SK-N-SH treated with all-trans-retinoic acid at 6 μM for 48 hours (cell line): ENCODE measurements at regions not wholly inside any gene's neighbourhood (a gene's known extent, or its start where the extent isn't known, plus 50 kb on each side); places are given as distances from the start of the nearest gene placed in this dataset.

Source experiments
- ATAC-seq: fragments of 200-7000 bp; cut with Tn5 transposase; 3 replicates; pipeline ENCODE4 v1.9.1; 2020; ENCODE audit warnings: mild to moderate bottlenecking, moderate library complexity
- ARNTL ChIP-seq: fragments of 450-650 bp; formaldehyde crosslinking; IDR thresholded peaks from 2 replicates; pipeline ENCODE4 v1.5.0; 2020; ENCODE audit warnings: low read depth, mild to moderate bottlenecking, moderate library complexity, borderline replicate concordance
- BACH2 ChIP-seq: fragments of 250-450 bp; sonication (Bioruptor Pico); IDR thresholded peaks from 2 replicates; pipeline ENCODE4 v1.9.0; 2021; ENCODE audit warnings: mild to moderate bottlenecking, borderline replicate concordance
- CSDC2 ChIP-seq: fragments of 250-450 bp; sonication (Bioruptor Pico); IDR thresholded peaks from 2 replicates; pipeline ENCODE4 v1.5.0; 2020; ENCODE audit warnings: mild to moderate bottlenecking, moderate library complexity
- CSRNP3 ChIP-seq: fragments of 250-450 bp; sonication (Bioruptor Pico); IDR thresholded peaks from 2 replicates; pipeline ENCODE4 v1.5.1; 2021; ENCODE audit warnings: mild to moderate bottlenecking, moderate library complexity
- ESRRG ChIP-seq: fragments of 250-450 bp; sonication (Bioruptor Pico); IDR thresholded peaks from 2 replicates; pipeline ENCODE4 v1.6.1; 2021; ENCODE audit warnings: mild to moderate bottlenecking
- OSR1 ChIP-seq: fragments of 250-450 bp; sonication (Bioruptor Pico); IDR thresholded peaks from 2 replicates; pipeline ENCODE4 v1.8.0; 2022; ENCODE audit warnings: moderate library complexity, mild to moderate bottlenecking, inconsistent platforms
- POU6F1 ChIP-seq: fragments of 250-450 bp; sonication (Bioruptor Pico); IDR thresholded peaks from 2 replicates; pipeline ENCODE4 v1.8.0; 2021; ENCODE audit warnings: low read depth, mild to moderate bottlenecking, moderate library complexity, borderline replicate concordance
- PPARA ChIP-seq: fragments of 250-450 bp; sonication (Bioruptor Pico); IDR thresholded peaks from 2 replicates; pipeline ENCODE4 v1.5.0; 2020; ENCODE audit warnings: mild to moderate bottlenecking, borderline replicate concordance
- RARB ChIP-seq: fragments of 250-450 bp; sonication (Bioruptor Pico); IDR thresholded peaks from 2 replicates; pipeline ENCODE4 v1.8.0; 2021; ENCODE audit warnings: mild to moderate bottlenecking, moderate library complexity
- SNAI2 ChIP-seq: fragments of 250-450 bp; sonication (Bioruptor Pico); IDR thresholded peaks from 2 replicates; pipeline ENCODE4 v1.5.0; 2020; ENCODE audit warnings: mild to moderate bottlenecking, moderate library complexity
- TCF4 ChIP-seq: fragments of 250-450 bp; sonication (Bioruptor Pico); IDR thresholded peaks from 2 replicates; pipeline ENCODE4 v1.8.0; 2021; ENCODE audit warnings: mild to moderate bottlenecking, moderate library complexity, borderline replicate concordance
- TOX ChIP-seq: fragments of 250-450 bp; sonication (Bioruptor Pico); IDR thresholded peaks from 2 replicates; pipeline ENCODE4 v1.8.0; 2021; ENCODE audit warnings: mild to moderate bottlenecking, moderate library complexity, borderline replicate concordance
- TSHZ2 ChIP-seq: fragments of 250-450 bp; sonication (Bioruptor Pico); IDR thresholded peaks from 2 replicates; pipeline ENCODE4 v1.5.0; 2020; ENCODE audit warnings: mild to moderate bottlenecking, moderate library complexity
- ZC3H10 ChIP-seq: fragments of 250-450 bp; sonication (Bioruptor Pico); IDR thresholded peaks from 2 replicates; pipeline ENCODE4 v1.5.1; 2021; ENCODE audit warnings: mild to moderate bottlenecking, moderate library complexity
- ZFP3 ChIP-seq: fragments of 250-450 bp; sonication (Bioruptor Pico); IDR thresholded peaks from 2 replicates; pipeline ENCODE4 v1.5.0; 2020; ENCODE audit warnings: mild to moderate bottlenecking, moderate library complexity
- ZFP30 ChIP-seq: fragments of 450-650 bp; formaldehyde crosslinking; IDR thresholded peaks from 2 replicates; pipeline ENCODE4 v1.5.0; 2022; ENCODE audit warnings: mild to moderate bottlenecking, moderate library complexity
- ZNF565 ChIP-seq: fragments of 450-650 bp; formaldehyde crosslinking; conservative IDR thresholded peaks from 2 replicates; pipeline ENCODE4 v1.5.0; 2020; ENCODE audit warnings: low read depth, mild to moderate bottlenecking, moderate library complexity
- ZNF70 ChIP-seq: fragments of 450-650 bp; formaldehyde crosslinking; IDR thresholded peaks from 2 replicates; pipeline ENCODE4 v1.5.0; 2020; ENCODE audit warnings: mild to moderate bottlenecking, moderate library complexity
- ZNF8 ChIP-seq: fragments of 450-650 bp; formaldehyde crosslinking; IDR thresholded peaks from 2 replicates; pipeline ENCODE4 v1.5.0; 2020; ENCODE audit warnings: mild to moderate bottlenecking, moderate library complexity
- TF ChIP-seq, protein P1 (sequence below): fragments of 250-450 bp; sonication (Bioruptor Pico); IDR thresholded peaks from 2 replicates; pipeline ENCODE4 v1.5.1; 2020; ENCODE audit warnings: low read depth, mild to moderate bottlenecking, moderate library complexity

- ATAC-seq, result no peak
- no peak for TF ChIP-seq ESRRG (CRISPR knock-in tag)
- TF ChIP-seq CSDC2 (CRISPR knock-in tag), result no peak
- no peak for TF ChIP-seq PPARA (CRISPR knock-in tag)
- TF ChIP-seq ZC3H10 (CRISPR knock-in tag), result no peak
- no peak for TF ChIP-seq BACH2
- no peak for TF ChIP-seq RARB (CRISPR knock-in tag)
- TF ChIP-seq, all 23 proteins: peak for 0
Observed at GRCh38 chr20:6212903-6213302, 90.1 kb upstream of the FERMT1 start.

DNA sequence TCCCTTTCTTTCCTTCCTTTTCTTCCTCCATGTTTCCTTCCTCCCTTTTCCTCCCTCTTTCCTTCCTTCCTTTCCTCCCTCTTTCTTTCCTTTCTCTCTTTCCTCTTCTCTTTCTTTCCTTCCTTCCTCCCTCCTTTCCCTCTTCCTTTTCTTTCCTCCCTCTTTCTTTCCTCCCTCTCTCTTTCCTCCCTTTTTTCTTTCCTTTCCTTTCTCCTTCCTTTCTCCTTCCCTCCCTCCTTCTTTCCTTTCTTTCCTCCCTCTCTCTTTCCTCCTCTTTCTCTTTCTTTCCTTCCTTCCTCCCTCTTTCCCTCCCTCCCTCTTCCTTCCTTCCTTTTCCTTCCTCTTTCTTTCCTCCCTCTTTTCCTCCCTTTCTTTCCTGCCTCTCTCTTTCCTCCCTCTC lies 86.3 kb upstream of the FERMT1 start:
- ATAC-seq, result no peak
- no peak for TF ChIP-seq BACH2
- TF ChIP-seq ZNF8 (CRISPR knock-in tag), result no peak
- no peak for TF ChIP-seq POU6F1
- no peak for TF ChIP-seq TSHZ2 (CRISPR knock-in tag)
- TF ChIP-seq PPARA (CRISPR knock-in tag), result no peak
- TF ChIP-seq ESRRG (CRISPR knock-in tag), result no peak
- TF ChIP-seq RARB (CRISPR knock-in tag), result no peak
- no peak for TF ChIP-seq CSRNP3 (CRISPR knock-in tag)
- TF ChIP-seq CSDC2 (CRISPR knock-in tag), result no peak
- TF ChIP-seq, protein P1, sequence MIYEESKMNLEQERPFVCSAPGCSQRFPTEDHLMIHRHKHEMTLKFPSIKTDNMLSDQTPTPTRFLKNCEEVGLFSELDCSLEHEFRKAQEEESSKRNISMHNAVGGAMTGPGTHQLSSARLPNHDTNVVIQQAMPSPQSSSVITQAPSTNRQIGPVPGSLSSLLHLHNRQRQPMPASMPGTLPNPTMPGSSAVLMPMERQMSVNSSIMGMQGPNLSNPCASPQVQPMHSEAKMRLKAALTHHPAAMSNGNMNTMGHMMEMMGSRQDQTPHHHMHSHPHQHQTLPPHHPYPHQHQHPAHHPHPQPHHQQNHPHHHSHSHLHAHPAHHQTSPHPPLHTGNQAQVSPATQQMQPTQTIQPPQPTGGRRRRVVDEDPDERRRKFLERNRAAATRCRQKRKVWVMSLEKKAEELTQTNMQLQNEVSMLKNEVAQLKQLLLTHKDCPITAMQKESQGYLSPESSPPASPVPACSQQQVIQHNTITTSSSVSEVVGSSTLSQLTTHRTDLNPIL (CRISPR knock-in tag), result no peak
- TF ChIP-seq ZNF565 (CRISPR knock-in tag), result no peak
- no peak for TF ChIP-seq ZC3H10 (CRISPR knock-in tag)
- no peak for TF ChIP-seq ZFP30 (CRISPR knock-in tag)
- no peak for TF ChIP-seq TCF4 (CRISPR knock-in tag)
- TF ChIP-seq ARNTL (CRISPR knock-in tag), result no peak
- no peak for TF ChIP-seq SNAI2 (CRISPR knock-in tag)
- no peak for TF ChIP-seq OSR1 (CRISPR knock-in tag)
- TF ChIP-seq TOX, result no peak
- TF ChIP-seq ZFP3 (CRISPR knock-in tag), result no peak
- TF ChIP-seq ZNF70 (CRISPR knock-in tag), result no peak

DNA sequence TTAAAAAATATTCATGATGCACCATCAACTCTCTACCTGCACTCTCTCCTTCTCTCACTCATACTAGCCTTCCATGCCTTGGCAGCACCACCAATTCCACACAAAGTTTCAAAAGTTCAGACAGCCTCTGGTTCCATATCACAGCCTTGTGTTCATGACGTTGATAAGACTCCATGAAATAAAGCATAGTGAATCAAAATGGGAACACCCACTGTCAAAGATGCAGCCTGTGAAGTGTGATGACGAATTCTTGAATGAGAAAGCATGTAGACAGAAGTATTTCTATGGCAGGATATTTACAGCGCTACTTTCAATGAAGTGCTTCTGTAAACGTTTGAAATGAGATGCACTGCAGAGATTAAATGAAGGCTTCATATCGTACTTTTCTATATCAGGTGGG lies 77.3 kb upstream of the FERMT1 start:
- ATAC-seq, result no peak
- TF ChIP-seq ZFP3 (CRISPR knock-in tag), result no peak
- no peak for TF ChIP-seq ZC3H10 (CRISPR knock-in tag)
- TF ChIP-seq ZNF8 (CRISPR knock-in tag), result no peak
- no peak for TF ChIP-seq TSHZ2 (CRISPR knock-in tag)
